Activated T-helper 17 cell treated with anti-CD3 and anti-CD28 coated beads, Interleukin-2, amount 50 U/mL, for 72 hours (primary cell): ENCODE measurements at regions not wholly inside any gene's neighbourhood (a gene's known extent, or its start where the extent isn't known, plus 50 kb on each side); places are given as distances from the start of the nearest gene placed in this dataset.
"Not testable (repeated sequence)": the region's sequence is repeated elsewhere in the genome, so short reads cannot be mapped to it uniquely, and the experiment has no call there.

Experiments
- ATAC-seq: fragments of 150-1000 bp; cut with Tn5 transposase; replicated peaks from 2 replicates; pipeline ENCODE4 v1.10.0; 2021; ENCODE audit warnings: mild to moderate bottlenecking, moderate library complexity
- H3K27ac Mint-ChIP-seq: one replicate; pipeline ENCODE4 v1.8.0; 2022; ENCODE audit warnings: mixed read lengths
- H3K27me3 Mint-ChIP-seq: one replicate; pipeline ENCODE4 v1.8.0; 2022; ENCODE audit warnings: mixed read lengths
- H3K36me3 Mint-ChIP-seq: one replicate; pipeline ENCODE4 v1.8.0; 2022; ENCODE audit warnings: low read depth, mild to moderate bottlenecking, mixed read lengths
- H3K4me1 Mint-ChIP-seq: one replicate; pipeline ENCODE4 v1.8.0; 2022; ENCODE audit warnings: mixed read lengths
- H3K4me3 Mint-ChIP-seq: one replicate; pipeline ENCODE4 v1.8.0; 2022; ENCODE audit warnings: mild to moderate bottlenecking, mixed read lengths
- H3K9me3 Mint-ChIP-seq: one replicate; pipeline ENCODE4 v1.8.0; 2022; ENCODE audit warnings: mixed read lengths

- peaks cover 20% of the 10 kb centered on the region for H3K4me1 Mint-ChIP-seq
- no peaks in the 10 kb centered on the region for H3K36me3 Mint-ChIP-seq
- no peaks in the 10 kb centered on the region for H3K9me3 Mint-ChIP-seq
- H3K4me3 Mint-ChIP-seq: peak overlapping the region; percentile 1
- no peak for ATAC-seq
- no peaks in the 10 kb centered on the region for H3K27me3 Mint-ChIP-seq
- H3K27ac Mint-ChIP-seq: no peak overlapping the region
These were observed 113.7 kb upstream of the JARID2 start for GRCh38 chr6:15132167-15132566.

DNA sequence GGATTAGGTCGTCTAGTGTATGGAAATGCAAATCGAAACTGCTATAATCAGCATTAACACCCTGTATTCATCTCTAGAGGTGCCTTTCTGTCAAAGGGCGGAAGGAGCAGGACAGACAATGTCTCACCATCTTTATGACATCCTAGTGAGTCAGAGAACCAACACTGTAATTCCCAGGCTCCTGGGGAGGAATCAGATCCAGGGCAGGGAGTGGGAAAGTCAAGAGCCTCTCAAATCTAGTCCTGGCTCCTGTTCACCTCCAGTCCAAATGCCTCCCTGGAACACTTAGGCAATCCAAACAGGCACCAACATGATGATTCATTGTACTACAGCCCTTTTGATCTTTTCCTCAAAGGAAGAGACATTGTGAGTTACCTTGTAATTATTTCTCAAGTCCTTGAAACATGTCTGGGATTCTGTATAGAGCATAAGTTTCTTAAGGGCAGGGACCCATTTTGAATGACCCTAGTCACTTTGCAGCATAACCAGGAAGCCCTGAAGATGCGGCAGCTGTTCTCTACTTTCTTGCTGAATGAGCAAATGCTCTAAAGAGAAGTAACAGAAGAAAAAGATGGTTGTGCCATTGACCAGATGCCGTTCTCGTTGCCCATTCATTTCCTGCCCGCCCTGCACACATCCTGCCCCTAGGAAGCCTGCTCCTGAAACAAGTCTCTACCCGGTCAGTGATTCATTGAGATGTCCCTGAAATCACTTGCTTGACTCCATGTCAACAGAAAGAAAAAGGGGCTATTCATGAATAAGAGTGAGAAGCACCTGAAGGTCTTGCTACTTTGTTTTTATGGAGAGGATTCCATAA is 112.8 kb upstream of the JARID2 start:
- peaks cover 23% of the 10 kb centered on the region for H3K4me1 Mint-ChIP-seq
- peak; percentile 71 for ATAC-seq
- no peaks in the 10 kb centered on the region for H3K27me3 Mint-ChIP-seq
- no peaks in the 10 kb centered on the region for H3K36me3 Mint-ChIP-seq
- H3K9me3 Mint-ChIP-seq: no peaks in the 10 kb centered on the region
- H3K4me3 Mint-ChIP-seq: peak overlapping the region; percentile 1
- H3K27ac Mint-ChIP-seq: no peak overlapping the region

GRCh38 chr6:15137086-15137485 is 108.8 kb upstream of the JARID2 start:
- ATAC-seq: peak; percentile 65
- Mint-ChIP-seq H3K4me1 (peaks cover 13% of the 10 kb centered on the region), H3K27ac (no peak overlapping the region), H3K9me3 (no peaks in the 10 kb centered on the region), H3K36me3 (no peaks in the 10 kb centered on the region), H3K27me3 (no peaks in the 10 kb centered on the region), H3K4me3 (no peak overlapping the region)

DNA sequence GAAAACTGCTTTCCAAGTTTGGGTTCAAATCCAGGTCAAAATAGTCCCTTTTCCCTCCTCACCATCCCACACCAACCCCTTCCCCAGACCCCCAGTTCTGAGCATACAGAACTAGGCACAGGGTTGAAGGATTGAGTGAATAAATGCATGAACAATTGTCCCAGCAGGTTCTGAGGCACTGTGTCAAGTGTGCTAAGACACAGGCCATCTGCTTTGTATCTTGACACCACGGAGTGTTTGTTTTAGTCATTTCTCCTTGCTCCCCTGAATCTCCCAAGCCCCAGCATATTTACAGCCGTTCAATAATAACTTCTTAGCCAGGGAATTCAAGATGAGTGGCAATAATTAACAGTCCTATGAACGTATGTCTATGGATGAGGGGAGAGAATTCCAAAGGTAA is 102.8 kb upstream of the JARID2 start:
- no peak for ATAC-seq
- no peaks in the 10 kb centered on the region for H3K9me3 Mint-ChIP-seq
- no peak overlapping the region for H3K27ac Mint-ChIP-seq
- H3K27me3 Mint-ChIP-seq: no peaks in the 10 kb centered on the region
- H3K36me3 Mint-ChIP-seq: no peaks in the 10 kb centered on the region
- no peak overlapping the region for H3K4me3 Mint-ChIP-seq
- no peaks in the 10 kb centered on the region for H3K4me1 Mint-ChIP-seq

DNA sequence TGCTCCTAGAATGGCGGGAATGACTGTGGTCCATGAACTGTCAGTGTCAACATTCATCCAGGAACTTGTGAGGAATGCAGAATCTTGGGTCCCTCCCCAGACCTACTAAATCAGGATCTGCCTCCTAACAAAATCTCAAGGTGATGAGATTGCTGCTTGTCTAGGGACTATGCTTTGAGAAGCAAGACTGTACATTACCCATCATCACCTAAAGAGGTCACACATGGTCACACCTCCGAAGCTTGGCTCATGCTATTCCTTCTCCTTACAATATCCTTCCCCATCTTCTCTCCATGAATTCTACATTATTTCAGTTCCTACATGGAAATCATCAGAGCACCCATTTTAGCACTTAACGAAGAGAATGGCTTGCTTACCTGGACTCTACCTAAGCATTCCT is 102.3 kb upstream of the JARID2 start:
- Mint-ChIP-seq H3K9me3 (no peaks in the 10 kb centered on the region), H3K4me3 (no peak overlapping the region), H3K4me1 (no peaks in the 10 kb centered on the region), H3K27me3 (no peaks in the 10 kb centered on the region), H3K27ac (no peak overlapping the region), H3K36me3 (no peaks in the 10 kb centered on the region)
- ATAC-seq: no peak

DNA sequence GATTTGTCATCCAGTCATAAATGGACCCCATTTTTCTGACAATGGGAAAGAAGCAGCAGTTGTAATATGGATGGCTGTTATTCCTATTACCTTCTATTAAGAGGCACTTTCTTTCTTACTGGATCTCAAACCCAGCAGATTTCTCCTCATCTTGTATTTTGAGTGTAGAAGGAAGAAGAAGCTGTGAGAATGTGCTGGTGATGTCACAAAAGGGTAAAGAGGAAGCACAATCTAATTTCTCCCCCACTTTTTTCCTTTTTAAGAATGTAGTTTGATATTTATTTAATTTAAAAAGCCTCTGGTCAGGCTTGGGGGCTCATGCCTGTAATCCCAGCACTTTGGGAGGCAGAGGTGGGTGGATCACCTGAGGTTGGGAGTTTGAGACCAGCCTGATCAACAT is 100.0 kb upstream of the JARID2 start:
- no peaks in the 10 kb centered on the region for H3K9me3 Mint-ChIP-seq
- no peaks in the 10 kb centered on the region for H3K4me1 Mint-ChIP-seq
- ATAC-seq: no peak
- H3K27ac Mint-ChIP-seq: no peak overlapping the region
- no peak overlapping the region for H3K4me3 Mint-ChIP-seq
- no peaks in the 10 kb centered on the region for H3K27me3 Mint-ChIP-seq
- H3K36me3 Mint-ChIP-seq: no peaks in the 10 kb centered on the region

- ATAC-seq: no peak
- H3K9me3 Mint-ChIP-seq: no peaks in the 10 kb centered on the region
- H3K4me3 Mint-ChIP-seq: no peak overlapping the region
- H3K27ac Mint-ChIP-seq: peak overlapping the region; percentile 0
- no peaks in the 10 kb centered on the region for H3K27me3 Mint-ChIP-seq
- no peaks in the 10 kb centered on the region for H3K36me3 Mint-ChIP-seq
- H3K4me1 Mint-ChIP-seq: no peaks in the 10 kb centered on the region
These were observed 98.0 kb upstream of the JARID2 start for GRCh38 chr6:15147827-15148226.

- ATAC-seq: peak; percentile 45
- H3K4me1 Mint-ChIP-seq: no peaks in the 10 kb centered on the region
- no peaks in the 10 kb centered on the region for H3K27me3 Mint-ChIP-seq
- peak overlapping the region; percentile 0 for H3K27ac Mint-ChIP-seq
- no peak overlapping the region for H3K4me3 Mint-ChIP-seq
- no peaks in the 10 kb centered on the region for H3K9me3 Mint-ChIP-seq
- H3K36me3 Mint-ChIP-seq: no peaks in the 10 kb centered on the region
These were observed 97.4 kb upstream of the JARID2 start for GRCh38 chr6:15148356-15148946.

- no peaks in the 10 kb centered on the region for H3K27me3 Mint-ChIP-seq
- no peaks in the 10 kb centered on the region for H3K9me3 Mint-ChIP-seq
- ATAC-seq: no peak
- H3K36me3 Mint-ChIP-seq: no peaks in the 10 kb centered on the region
- H3K4me3 Mint-ChIP-seq: no peak overlapping the region
- no peak overlapping the region for H3K27ac Mint-ChIP-seq
- H3K4me1 Mint-ChIP-seq: no peaks in the 10 kb centered on the region
These were observed 95.7 kb upstream of the JARID2 start for GRCh38 chr6:15150207-15150606.

DNA sequence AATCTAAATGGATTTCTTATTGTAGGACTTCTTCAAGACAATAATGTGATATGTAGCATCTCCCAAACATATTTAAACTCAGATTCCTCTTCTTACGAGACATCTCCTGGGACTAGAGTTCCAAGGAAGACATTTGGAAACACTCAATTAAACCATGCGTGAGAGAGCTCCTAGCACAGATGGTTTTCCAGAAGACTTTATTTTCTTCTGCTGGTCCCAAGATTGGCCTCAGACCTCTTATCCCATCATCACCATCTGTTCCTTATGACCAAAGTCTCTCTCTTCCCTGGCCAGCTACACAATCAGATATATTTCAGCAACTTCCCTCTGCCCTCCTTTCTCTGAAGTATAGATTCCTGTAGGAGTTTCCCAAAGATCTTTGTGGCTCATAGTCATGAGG is 93.2 kb upstream of the JARID2 start:
- no peak overlapping the region for H3K4me3 Mint-ChIP-seq
- no peak overlapping the region for H3K27ac Mint-ChIP-seq

GRCh38 chr6:15153191-15153590 is 92.7 kb upstream of the JARID2 start:
- Mint-ChIP-seq H3K27ac (no peak overlapping the region), H3K27me3 (no peaks in the 10 kb centered on the region), H3K4me1 (no peaks in the 10 kb centered on the region), H3K4me3 (no peak overlapping the region), H3K9me3 (no peaks in the 10 kb centered on the region), H3K36me3 (no peaks in the 10 kb centered on the region)
- no peak for ATAC-seq

More for the DNA sequence above, 93.2 kb upstream of the JARID2 start:
- no peaks in the 10 kb centered on the region for H3K27me3 Mint-ChIP-seq
- no peaks in the 10 kb centered on the region for H3K36me3 Mint-ChIP-seq
- no peaks in the 10 kb centered on the region for H3K4me1 Mint-ChIP-seq
- no peak for ATAC-seq
- H3K9me3 Mint-ChIP-seq: no peaks in the 10 kb centered on the region

DNA sequence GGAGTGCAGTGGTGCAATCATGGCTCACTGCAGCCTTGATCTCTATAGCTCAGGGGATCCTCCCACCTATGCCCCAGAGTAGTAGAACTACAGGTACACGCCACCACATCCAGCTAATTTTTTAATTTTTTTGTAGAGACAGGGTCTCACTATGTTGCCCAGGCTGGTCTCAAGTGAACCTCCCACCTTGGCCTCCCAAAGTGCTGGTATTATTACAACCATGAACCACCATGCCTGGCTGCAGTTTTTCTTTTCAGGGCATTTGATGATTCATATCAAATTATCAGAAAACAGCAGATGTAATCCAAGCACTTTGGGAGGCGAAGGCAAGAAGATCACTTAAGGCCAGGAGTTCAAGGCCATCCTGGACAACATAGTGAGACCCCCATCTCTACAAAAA is 88.4 kb upstream of the JARID2 start:
- Mint-ChIP-seq H3K36me3 (no peaks in the 10 kb centered on the region), H3K4me1 (no peaks in the 10 kb centered on the region), H3K27me3 (no peaks in the 10 kb centered on the region), H3K9me3 (no peaks in the 10 kb centered on the region), H3K4me3 (no peak overlapping the region), H3K27ac (no peak overlapping the region)
- no peak for ATAC-seq

DNA sequence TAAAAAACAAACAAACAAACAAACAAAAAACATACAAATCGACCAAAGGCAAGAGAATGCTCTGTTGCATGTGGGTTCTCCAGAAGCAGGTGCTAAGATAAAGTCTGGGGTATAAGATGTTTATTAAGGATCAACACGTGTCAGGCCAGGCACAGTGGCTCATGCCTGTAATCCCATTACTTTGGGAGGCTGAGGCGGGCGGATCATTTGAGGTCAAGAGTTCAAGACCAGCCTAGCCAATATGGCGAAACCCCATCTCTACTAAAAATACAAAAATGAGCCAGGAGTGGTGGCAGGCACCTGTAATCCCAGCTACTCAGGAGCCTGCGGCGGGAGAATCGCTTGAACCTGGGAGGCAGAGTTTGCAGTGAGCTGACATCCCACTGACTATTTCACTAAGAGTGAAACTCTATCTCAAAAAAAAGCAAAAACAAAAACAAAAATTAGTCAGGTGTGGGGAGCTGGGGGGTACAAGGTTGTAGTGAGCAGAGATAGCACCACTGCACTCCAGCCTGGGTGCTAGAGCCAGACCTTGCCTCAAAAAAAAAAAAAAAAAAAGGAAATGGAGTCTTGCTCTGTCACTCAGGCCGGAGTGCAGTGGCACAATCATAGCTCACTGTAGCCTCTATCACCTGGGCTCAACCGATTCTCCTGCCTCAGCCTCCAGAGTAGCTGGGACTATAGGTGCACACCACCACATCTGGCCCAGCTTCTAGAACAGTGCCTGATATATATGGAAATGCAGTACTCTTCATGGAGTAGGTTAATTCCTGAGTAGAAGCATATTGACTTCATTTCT is 86.8 kb upstream of the JARID2 start:
- H3K4me1 Mint-ChIP-seq: no peaks in the 10 kb centered on the region
- no peak overlapping the region for H3K27ac Mint-ChIP-seq
- no peak for ATAC-seq
- H3K27me3 Mint-ChIP-seq: no peaks in the 10 kb centered on the region
- no peaks in the 10 kb centered on the region for H3K9me3 Mint-ChIP-seq
- no peaks in the 10 kb centered on the region for H3K36me3 Mint-ChIP-seq
- H3K4me3 Mint-ChIP-seq: no peak overlapping the region

- Mint-ChIP-seq H3K4me3 (no peak overlapping the region), H3K9me3 (no peaks in the 10 kb centered on the region), H3K27ac (no peak overlapping the region), H3K27me3 (no peaks in the 10 kb centered on the region), H3K36me3 (no peaks in the 10 kb centered on the region), H3K4me1 (no peaks in the 10 kb centered on the region)
- no peak for ATAC-seq
These were observed 85.1 kb upstream of the JARID2 start for GRCh38 chr6:15160812-15161211.

DNA sequence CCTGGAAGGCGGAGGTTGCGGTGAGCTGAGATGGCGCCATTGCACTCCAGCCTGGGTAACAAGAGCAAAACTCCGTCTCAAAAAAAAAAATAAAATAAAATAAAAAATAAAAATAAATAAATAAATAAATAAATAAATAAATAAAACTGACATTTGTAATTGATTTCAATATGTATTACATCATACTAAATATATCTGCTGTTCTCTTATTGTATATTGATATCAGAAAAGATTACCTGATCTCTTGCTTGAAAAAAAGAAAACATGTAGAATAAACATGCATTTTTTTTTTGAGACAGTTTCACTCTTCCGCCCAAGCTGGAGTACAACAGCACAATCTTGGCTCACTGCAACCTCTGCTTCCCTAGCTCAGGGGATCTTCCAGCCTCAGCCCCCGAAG is 81.0 kb upstream of the JARID2 start:
- H3K27me3 Mint-ChIP-seq, ATAC-seq, H3K9me3 Mint-ChIP-seq, H3K4me3 Mint-ChIP-seq, H3K27ac Mint-ChIP-seq, H3K4me1 Mint-ChIP-seq, H3K36me3 Mint-ChIP-seq: not testable (repeated sequence)
